Adrenal gland (tissue), 5 donors: ENCODE measurements at regions not wholly inside any gene's neighbourhood (a gene's known extent, or its start where the extent isn't known, plus 50 kb on each side); places are given as distances from the start of the nearest gene placed in this dataset.

ENCODE experiments used
- CTCF ChIP-seq, 6 experiments: fragments of 450-650 bp in 4 of 6; fragments of 200-600 bp in 2 of 6; sonication (generic) in 1 of 6; IDR thresholded peaks; 1 replicate in 5 of 6; 2 replicates in 1 of 6; pipeline versions ENCODE4 v1.5.1 to v1.8.0; 2016 to 2021; ENCODE audit warnings: antibody characterized with exemption in 6 of 6, mild to moderate bottlenecking in 2 of 6, moderate library complexity in 1 of 6
- POLR2A ChIP-seq, 2 donors: fragments of 450-650 bp; IDR thresholded peaks; one replicate each; pipeline ENCODE4 v1.6.1; 2017; ENCODE audit warnings: antibody characterized with exemption in 2 of 2, mild to moderate bottlenecking in 2 of 2, moderate library complexity in 1 of 2
- donor health status: DM: no; HTN: no; CAD: no.

DNA sequence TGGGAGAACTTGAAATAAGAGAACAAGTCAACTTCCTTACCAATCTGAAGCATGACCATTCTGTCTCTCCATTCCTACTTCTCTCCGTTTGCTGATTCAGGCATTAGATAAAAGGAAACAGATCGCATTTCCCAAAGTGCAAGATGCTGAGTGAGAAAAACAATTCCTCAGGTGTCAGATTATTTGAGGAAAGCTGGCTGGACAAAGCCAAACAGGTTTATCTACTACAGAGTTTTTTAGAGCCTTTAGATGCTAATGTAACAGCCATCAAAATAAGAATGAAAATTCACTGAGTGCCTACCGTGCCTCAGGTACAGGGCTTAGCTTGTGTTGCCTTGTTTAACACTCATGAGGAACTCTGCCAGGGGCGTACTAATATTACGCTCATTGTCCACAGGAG is 135.9 kb upstream of the MBL2 start:
- TF ChIP-seq CTCF (IDR thresholded peaks at IDR 0.05) (no peak), POLR2A (IDR thresholded peaks at IDR 0.05) (no peak)
